H1 (cell line): ENCODE measurements at regions not wholly inside any gene's neighbourhood (a gene's known extent, or its start where the extent isn't known, plus 50 kb on each side); places are given as distances from the start of the nearest gene placed in this dataset.

Experiments
- CTCF ChIA-PET: fragments of 300-600 bp; sonication (Branson Sonifier 250); formaldehyde crosslinking; loops from one replicate; lab custom pipeline; 2021; ENCODE audit not compliant: partially characterized antibody; lab: Charles Lee
- POLR2A ChIA-PET: fragments of 300-600 bp; sonication (Branson Sonifier 250); formaldehyde crosslinking; loops from one replicate; lab custom pipeline; 2021; ENCODE audit warnings: inconsistent platforms; ENCODE audit not compliant: partially characterized antibody; lab: Charles Lee
- DNase-seq, 2 experiments: peaks; one replicate each; pipeline versions ENCODE4 v3.0.0 to v3.0.0-alpha.2; 2010 to 2022; ENCODE audit warnings: low spot score in 2 of 2, low read depth in 1 of 2, mixed read lengths in 1 of 2
- FAIRE-seq: peaks from 2 replicates; lab custom pipeline; 2011; peaks lifted over from hg19 to GRCh38; lab: Jason Lieb, UNC
- H2AFZ ChIP-seq: 2 replicates; pipeline ENCODE4 v1.8.1; 2012; ENCODE audit warnings: low read length, inconsistent platforms
- H2AK5ac ChIP-seq: 2 replicates; pipeline ENCODE4 v1.6.1; 2013; ENCODE audit warnings: low read depth, low read length
- H2BK120ac ChIP-seq: replicated peaks from 2 replicates; pipeline ENCODE3; 2013; ENCODE audit warnings: low read depth, low read length, inconsistent platforms
- H2BK12ac ChIP-seq: 2 replicates; pipeline ENCODE4 v1.6.1; 2013; ENCODE audit warnings: low read depth, low read length
- H2BK15ac ChIP-seq: 2 replicates; pipeline ENCODE4 v1.6.1; 2013; ENCODE audit warnings: low read length
- H2BK20ac ChIP-seq: 2 replicates; pipeline ENCODE4 v1.6.1; 2013; ENCODE audit warnings: low read length
- H2BK5ac ChIP-seq: 2 replicates; pipeline ENCODE4 v1.6.1; 2013; ENCODE audit warnings: low read depth, low read length
- H3K14ac ChIP-seq: 2 replicates; pipeline ENCODE4 v1.6.1; 2013; ENCODE audit warnings: inconsistent platforms; ENCODE audit not compliant: insufficient read length
- H3K18ac ChIP-seq: 2 replicates; pipeline ENCODE4 v1.6.1; 2013; ENCODE audit warnings: low read length; ENCODE audit errors: extremely low read depth
- H3K23ac ChIP-seq: 2 replicates; pipeline ENCODE4 v1.6.1; 2013; ENCODE audit warnings: inconsistent platforms; ENCODE audit not compliant: insufficient read length
- H3K23me2 ChIP-seq: 2 replicates; pipeline ENCODE4 v1.6.1; 2013; ENCODE audit warnings: low read depth, low read length
- H3K27ac ChIP-seq: 2 replicates; pipeline ENCODE4 v1.6.1; 2011; ENCODE audit warnings: low read depth, low read length, inconsistent platforms
- H3K27me3 ChIP-seq, 4 experiments: replicated peaks in 1 of 4; 1 replicate in 1 of 4; 2 replicates in 3 of 4; pipeline versions ENCODE4 v1.6.1 to v1.8.1; 2011 to 2013; ENCODE audit warnings: low read length in 3 of 4, mild to moderate bottlenecking in 3 of 4, inconsistent platforms in 2 of 4, mixed read lengths in 2 of 4, moderate library complexity in 1 of 4; ENCODE audit not compliant: control insufficient read depth in 3 of 4, insufficient read depth in 3 of 4; ENCODE audit errors: extremely low read depth in 1 of 4
- H3K36me3 ChIP-seq, 4 experiments: 2 replicates each; pipeline versions ENCODE4 v1.6.1 to v1.8.1; 2011 to 2013; ENCODE audit warnings: mild to moderate bottlenecking in 4 of 4, low read length in 3 of 4, moderate library complexity in 2 of 4, control low read depth in 1 of 4, inconsistent platforms in 1 of 4; ENCODE audit not compliant: insufficient read depth in 4 of 4, control insufficient read depth in 2 of 4
- H3K4ac ChIP-seq: replicated peaks from 2 replicates; pipeline ENCODE3; 2013; ENCODE audit warnings: low read length, low read depth, mixed read lengths, inconsistent platforms; ENCODE audit not compliant: insufficient read length
- H3K4me1 ChIP-seq, 4 experiments: replicated peaks in 1 of 4; 1 replicate in 1 of 4; 2 replicates in 3 of 4; pipeline versions ENCODE4 v1.6.1 to v1.8.1; 2011 to 2013; ENCODE audit warnings: low read length in 3 of 4, inconsistent platforms in 2 of 4, mixed read lengths in 1 of 4; ENCODE audit not compliant: insufficient read depth in 4 of 4, control insufficient read depth in 3 of 4
- H3K4me2 ChIP-seq, 2 experiments: 2 replicates each; pipeline versions ENCODE4 v1.6.1 to v1.8.1; 2011 to 2013; ENCODE audit warnings: low read depth in 2 of 2, low read length in 2 of 2, control low read depth in 1 of 2, inconsistent platforms in 1 of 2, mild to moderate bottlenecking in 1 of 2; ENCODE audit not compliant: insufficient read depth in 1 of 2
- H3K4me3 ChIP-seq, 4 experiments: fragments of 200-600, 300-600 bp in 1 of 4; sonication (generic), shearing (Covaris generic), sonication (Bioruptor Twin) in 1 of 4; 2 replicates each; pipeline versions ENCODE4 v1.5.1 to v1.8.1; 2011 to 2016; ENCODE audit warnings: low read length in 4 of 4, low read depth in 3 of 4, control low read depth in 2 of 4, inconsistent platforms in 2 of 4, mild to moderate bottlenecking in 2 of 4, mixed read lengths in 1 of 4, moderate library complexity in 1 of 4; ENCODE audit not compliant: insufficient read depth in 2 of 4; ENCODE audit errors: extremely low read depth in 1 of 4
- H3K56ac ChIP-seq: replicated peaks from 2 replicates; pipeline ENCODE3; 2013; ENCODE audit warnings: low read depth, mild to moderate bottlenecking, mixed read lengths, low read length, inconsistent platforms; ENCODE audit not compliant: insufficient read length
- H3K79me1 ChIP-seq: 2 replicates; pipeline ENCODE4 v1.6.1; 2013; ENCODE audit warnings: low read depth, low read length, control low read depth
- H3K79me2 ChIP-seq, 2 experiments: 2 replicates each; pipeline versions ENCODE4 v1.6.1 to v1.8.1; 2012 to 2013; ENCODE audit warnings: low read length in 2 of 2, mild to moderate bottlenecking in 2 of 2, inconsistent platforms in 1 of 2; ENCODE audit not compliant: insufficient read depth in 2 of 2, control insufficient read depth in 1 of 2
- H3K9ac ChIP-seq, 4 experiments: replicated peaks in 1 of 4; 1 replicate in 1 of 4; 2 replicates in 3 of 4; pipeline versions ENCODE4 v1.6.1 to v1.8.1; 2011 to 2013; ENCODE audit warnings: low read depth in 3 of 4, low read length in 3 of 4, control low read depth in 2 of 4, mild to moderate bottlenecking in 2 of 4, moderate library complexity in 2 of 4, inconsistent platforms in 1 of 4; ENCODE audit errors: extremely low read depth in 1 of 4
- H3K9me3 ChIP-seq, 2 experiments: 2 replicates each; pipeline versions ENCODE4 v1.6.1 to v1.8.1; 2012 to 2013; ENCODE audit warnings: mild to moderate bottlenecking in 2 of 2, moderate library complexity in 2 of 2, control low read depth in 1 of 2, inconsistent platforms in 1 of 2, low read depth in 1 of 2, low read length in 1 of 2, mixed read lengths in 1 of 2; ENCODE audit not compliant: insufficient read depth in 2 of 2
- H4K20me1 ChIP-seq, 2 experiments: replicated peaks in 1 of 2; 2 replicates each; pipeline versions ENCODE3 to v1.8.1; 2011 to 2013; ENCODE audit warnings: inconsistent platforms in 2 of 2, low read length in 2 of 2, mild to moderate bottlenecking in 1 of 2; ENCODE audit not compliant: insufficient read depth in 2 of 2, control insufficient read depth in 1 of 2
- H4K5ac ChIP-seq: 2 replicates; pipeline ENCODE4 v1.6.1; 2013; ENCODE audit warnings: low read length, low read depth, mixed read lengths, inconsistent platforms; ENCODE audit not compliant: insufficient read length
- H4K8ac ChIP-seq: 2 replicates; pipeline ENCODE4 v1.8.0; 2013; ENCODE audit warnings: mild to moderate bottlenecking, moderate library complexity, low read length, inconsistent platforms; ENCODE audit not compliant: insufficient read depth; ENCODE audit errors: extremely low read depth
- H4K91ac ChIP-seq: replicated peaks from 2 replicates; pipeline ENCODE3; 2013; ENCODE audit warnings: low read length, mixed read lengths, inconsistent platforms; ENCODE audit not compliant: insufficient read length
- BACH1 ChIP-seq: IDR thresholded peaks from 2 replicates; pipeline ENCODE4 v1.6.1; 2012; ENCODE audit warnings: low read length, improper control_type of control experiment
- EZH2 ChIP-seq: fragments of 200-600 bp; sonication (generic); IDR thresholded peaks from 2 replicates; pipeline ENCODE4 v1.7.1; 2012; ENCODE audit warnings: low read depth, mild to moderate bottlenecking, moderate library complexity, low read length, inconsistent platforms; ENCODE audit not compliant: severe bottlenecking
- KDM4A ChIP-seq: IDR thresholded peaks from one replicate; pipeline ENCODE4 v1.7.1; 2012; ENCODE audit warnings: low read depth, mild to moderate bottlenecking, moderate library complexity, low read length, inconsistent platforms; ENCODE audit not compliant: severe bottlenecking
- KDM5A ChIP-seq: fragments of 200-600 bp; IDR thresholded peaks from 2 replicates; pipeline ENCODE4 v1.7.1; 2012; ENCODE audit warnings: mild to moderate bottlenecking, low read length, inconsistent platforms, mixed read lengths
- MAFK ChIP-seq: IDR thresholded peaks from 2 replicates; pipeline ENCODE4 v1.6.1; 2012; ENCODE audit warnings: low read depth, mild to moderate bottlenecking, improper control_type of control experiment, low read length
- PHF8 ChIP-seq: fragments of 200-600 bp; sonication (generic); conservative IDR thresholded peaks from 2 replicates; pipeline ENCODE4 v1.7.1; 2012; ENCODE audit warnings: low read depth, mild to moderate bottlenecking, inconsistent platforms, low read length, moderate library complexity
- RAD21 ChIP-seq, 2 experiments: IDR thresholded peaks in 1 of 2; conservative IDR thresholded peaks in 1 of 2; 2 replicates each; pipeline ENCODE4 v1.6.1; 2011; ENCODE audit warnings: low read depth in 2 of 2, low read length in 2 of 2, improper control_type of control experiment in 1 of 2, inconsistent platforms in 1 of 2, mild to moderate bottlenecking in 1 of 2, moderate library complexity in 1 of 2
- RBBP5 ChIP-seq: IDR thresholded peaks from 2 replicates; pipeline ENCODE4 v1.7.1; 2012; ENCODE audit warnings: low read depth, mild to moderate bottlenecking, inconsistent platforms, low read length, moderate library complexity, borderline replicate concordance
- RFX5 ChIP-seq: IDR thresholded peaks from 2 replicates; pipeline ENCODE4 v1.6.1; 2011; ENCODE audit warnings: low read depth, low read length, improper control_type of control experiment, borderline replicate concordance
- SP1 ChIP-seq: IDR thresholded peaks from 2 replicates; pipeline ENCODE4 v1.6.1; 2011; ENCODE audit warnings: low read depth, low read length
- SP4 ChIP-seq: IDR thresholded peaks from 2 replicates; pipeline ENCODE4 v1.6.1; 2012; ENCODE audit warnings: low read length, inconsistent platforms
- TCF12 ChIP-seq: IDR thresholded peaks from 2 replicates; pipeline ENCODE4 v1.6.1; 2011; ENCODE audit warnings: low read depth, mild to moderate bottlenecking, low read length
- TF ChIP-seq, protein P1 (sequence below): IDR thresholded peaks from 2 replicates; pipeline ENCODE4 v1.6.1; 2012; ENCODE audit warnings: inconsistent platforms
- TF ChIP-seq, protein P2 (sequence below), 3 experiments: IDR thresholded peaks; 1 replicate in 2 of 3; 2 replicates in 1 of 3; pipeline versions ENCODE4 v1.5.1 to v1.6.1; 2011; ENCODE audit warnings: low read length in 3 of 3, mild to moderate bottlenecking in 3 of 3, inconsistent platforms in 2 of 3, low read depth in 1 of 3, moderate library complexity in 1 of 3; ENCODE audit not compliant: insufficient read depth in 1 of 3; ENCODE audit errors: control extremely low read depth in 1 of 3

DNA sequence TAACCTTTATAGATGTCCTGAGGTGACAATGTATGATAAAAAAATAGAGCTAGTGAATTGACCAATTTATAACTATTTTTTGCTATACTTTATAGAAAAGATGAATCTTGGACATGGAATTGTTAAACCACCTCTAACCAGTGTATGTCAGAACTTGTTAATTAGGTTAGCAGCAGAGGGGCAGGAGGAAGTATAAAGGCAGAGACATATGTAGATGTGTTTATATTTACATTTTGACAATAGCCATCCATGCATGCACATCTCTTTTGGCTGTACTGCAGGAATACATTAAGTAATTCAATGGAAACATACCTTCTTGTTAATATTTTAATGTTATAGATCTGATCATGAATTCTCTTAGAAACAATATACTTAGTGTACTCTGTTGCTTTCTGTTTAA, 254.6 kb upstream of the NT5E start:
- no peaks in the 10 kb centered on the region for H3K79me1 ChIP-seq
- H3K4me2 ChIP-seq, result no peak overlapping the region
- H3K9me3 ChIP-seq, result no peaks in the 10 kb centered on the region
- no peak overlapping the region for H3K56ac ChIP-seq
- no peak overlapping the region for H4K91ac ChIP-seq
- H2BK120ac ChIP-seq, result no peak overlapping the region
- FAIRE-seq, result no peak
- H4K5ac ChIP-seq, result no peak overlapping the region
- H3K4me3 ChIP-seq, result no peak overlapping the region
- no peak overlapping the region for H3K23ac ChIP-seq
- H3K9ac ChIP-seq, result no peak overlapping the region
- H4K8ac ChIP-seq, result no peak overlapping the region
- H3K27ac ChIP-seq, result no peak overlapping the region
- no peaks in the 10 kb centered on the region for H3K23me2 ChIP-seq
- no peaks in the 10 kb centered on the region for H3K36me3 ChIP-seq
- no peak overlapping the region for H3K14ac ChIP-seq
- no peaks in the 10 kb centered on the region for H3K79me2 ChIP-seq
- no peak overlapping the region for H2BK5ac ChIP-seq
- no peaks in the 10 kb centered on the region for H3K27me3 ChIP-seq
- no peak overlapping the region for H2BK12ac ChIP-seq
- DNase-seq, result no peak
- H4K20me1 ChIP-seq, result no peaks in the 10 kb centered on the region
- CTCF ChIA-PET, result no interaction called here
- no peak overlapping the region for H3K4ac ChIP-seq
- H2AFZ ChIP-seq, result no peak overlapping the region
- no peaks in the 10 kb centered on the region for H3K4me1 ChIP-seq
- H3K18ac ChIP-seq, result no peak overlapping the region
- no peak overlapping the region for H2BK20ac ChIP-seq
- POLR2A ChIA-PET, result no interaction called here
- no peak overlapping the region for H2AK5ac ChIP-seq
- no peak overlapping the region for H2BK15ac ChIP-seq
- TF ChIP-seq RAD21 (IDR thresholded peaks at IDR 0.05 in 1 of 2, conservative IDR thresholded peaks at IDR 0.05 in 1 of 2; ENCODE audit: low read depth in 2 of 2, low read length in 2 of 2) (no peak), BACH1 (no peak), SP4 (no peak), RFX5 (no peak), SP1 (no peak), KDM4A (no peak), KDM5A (no peak), EZH2 (no peak), RBBP5 (no peak), MAFK (no peak), TCF12 (no peak), PHF8 (no peak)
- TF ChIP-seq, protein P1, sequence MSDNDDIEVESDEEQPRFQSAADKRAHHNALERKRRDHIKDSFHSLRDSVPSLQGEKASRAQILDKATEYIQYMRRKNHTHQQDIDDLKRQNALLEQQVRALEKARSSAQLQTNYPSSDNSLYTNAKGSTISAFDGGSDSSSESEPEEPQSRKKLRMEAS, result no peak
- TF ChIP-seq, protein P2, sequence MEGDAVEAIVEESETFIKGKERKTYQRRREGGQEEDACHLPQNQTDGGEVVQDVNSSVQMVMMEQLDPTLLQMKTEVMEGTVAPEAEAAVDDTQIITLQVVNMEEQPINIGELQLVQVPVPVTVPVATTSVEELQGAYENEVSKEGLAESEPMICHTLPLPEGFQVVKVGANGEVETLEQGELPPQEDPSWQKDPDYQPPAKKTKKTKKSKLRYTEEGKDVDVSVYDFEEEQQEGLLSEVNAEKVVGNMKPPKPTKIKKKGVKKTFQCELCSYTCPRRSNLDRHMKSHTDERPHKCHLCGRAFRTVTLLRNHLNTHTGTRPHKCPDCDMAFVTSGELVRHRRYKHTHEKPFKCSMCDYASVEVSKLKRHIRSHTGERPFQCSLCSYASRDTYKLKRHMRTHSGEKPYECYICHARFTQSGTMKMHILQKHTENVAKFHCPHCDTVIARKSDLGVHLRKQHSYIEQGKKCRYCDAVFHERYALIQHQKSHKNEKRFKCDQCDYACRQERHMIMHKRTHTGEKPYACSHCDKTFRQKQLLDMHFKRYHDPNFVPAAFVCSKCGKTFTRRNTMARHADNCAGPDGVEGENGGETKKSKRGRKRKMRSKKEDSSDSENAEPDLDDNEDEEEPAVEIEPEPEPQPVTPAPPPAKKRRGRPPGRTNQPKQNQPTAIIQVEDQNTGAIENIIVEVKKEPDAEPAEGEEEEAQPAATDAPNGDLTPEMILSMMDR (IDR thresholded peaks at IDR 0.05; ENCODE audit: control extremely low read depth in 1 of 3, insufficient read depth in 1 of 3, low read depth in 1 of 3, low read length in 3 of 3), result no peak
